HepG2 (cell line): ENCODE measurements at regions not wholly inside any gene's neighbourhood (a gene's known extent, or its start where the extent isn't known, plus 50 kb on each side); places are given as distances from the start of the nearest gene placed in this dataset.
"Not testable (repeated sequence)": the region's sequence is repeated elsewhere in the genome, so short reads cannot be mapped to it uniquely, and the experiment has no call there.

Source experiments
- ADNP ChIP-seq: sonication (generic); formaldehyde crosslinking; IDR thresholded peaks from 2 replicates; pipeline ENCODE4 v1.4.0; 2020; ENCODE audit warnings: missing genetic modification reagents
- CBX5 ChIP-seq: sonication (generic); formaldehyde crosslinking; IDR thresholded peaks from 2 replicates; pipeline ENCODE4 v1.4.0; 2020; ENCODE audit warnings: missing genetic modification reagents, borderline replicate concordance
- CTCF ChIP-seq: sonication (generic); formaldehyde crosslinking; IDR thresholded peaks from 2 replicates; pipeline ENCODE4 v1.5.0; 2020; ENCODE audit warnings: mild to moderate bottlenecking, missing genetic modification reagents, moderate library complexity
- DDIT3 ChIP-seq: sonication (generic); formaldehyde crosslinking; IDR thresholded peaks from 2 replicates; pipeline ENCODE4 v1.4.0; 2020; ENCODE audit warnings: mild to moderate bottlenecking, missing genetic modification reagents
- MXD4 ChIP-seq: IDR thresholded peaks from 2 replicates; pipeline ENCODE4 v1.6.1; 2016; ENCODE audit warnings: mild to moderate bottlenecking, missing biosample characterization, missing genetic modification reagents
- POLR2A ChIP-seq, 2 experiments: IDR thresholded peaks; 2 replicates each; pipeline ENCODE4 v1.6.1; 2011; ENCODE audit warnings: low read depth in 2 of 2, low read length in 2 of 2, mild to moderate bottlenecking in 1 of 2, moderate library complexity in 1 of 2; ENCODE audit not compliant: insufficient read depth in 1 of 2
- RFX5 ChIP-seq: IDR thresholded peaks from 2 replicates; pipeline ENCODE4 v1.6.1; 2011; ENCODE audit warnings: low read depth, low read length, improper control_type of control experiment
- RXRA ChIP-seq: sonication (generic); formaldehyde crosslinking; IDR thresholded peaks from 2 replicates; pipeline ENCODE4 v1.5.1; 2020; ENCODE audit warnings: missing genetic modification reagents
- YY1 ChIP-seq: IDR thresholded peaks from 2 replicates; pipeline ENCODE4 v1.6.1; 2011; ENCODE audit warnings: low read length, low read depth, moderate library complexity, mild to moderate bottlenecking; ENCODE audit not compliant: insufficient read depth, insufficient replicate concordance
- ZNF274 ChIP-seq: sonication (generic); formaldehyde crosslinking; IDR thresholded peaks from 2 replicates; pipeline ENCODE4 v1.5.1; 2020; ENCODE audit warnings: mild to moderate bottlenecking, missing genetic modification reagents
- ZNF282 ChIP-seq: fragments of 450-650 bp; IDR thresholded peaks from 2 replicates; pipeline ENCODE4 v1.6.1; 2018; ENCODE audit not compliant: partially characterized antibody
- ZNF512 ChIP-seq: sonication (generic); formaldehyde crosslinking; IDR thresholded peaks from 2 replicates; pipeline ENCODE4 v1.4.0; 2020; ENCODE audit warnings: mild to moderate bottlenecking, missing genetic modification reagents
- ZNF567 ChIP-seq: sonication (generic); formaldehyde crosslinking; IDR thresholded peaks from 2 replicates; pipeline ENCODE4 v1.8.1; 2023; ENCODE audit warnings: mild to moderate bottlenecking, missing genetic modification reagents, borderline replicate concordance
- ZNF75D ChIP-seq: sonication (generic); formaldehyde crosslinking; IDR thresholded peaks from 2 replicates; pipeline ENCODE4 v1.8.1; 2023; ENCODE audit warnings: missing genetic modification reagents, mild to moderate bottlenecking, borderline replicate concordance

- not testable (repeated sequence) for TF ChIP-seq YY1; ZNF75D (CRISPR knock-in tag); DDIT3; RXRA (CRISPR knock-in tag); ZNF512 (CRISPR knock-in tag); RFX5; ADNP (CRISPR knock-in tag); MXD4 (CRISPR knock-in tag); CBX5 (CRISPR knock-in tag); ZNF567 (CRISPR knock-in tag); ZNF274 (CRISPR knock-in tag); ZNF282; POLR2A (IDR thresholded peaks at IDR 0.05; ENCODE audit: insufficient read depth in 1 of 2, low read depth in 2 of 2, low read length in 2 of 2); CTCF (CRISPR knock-in tag)
These were observed 51.2 kb upstream of the IQSEC3 start for GRCh38 chr12:15381-15780.
